HG03039 (cell line): ENCODE measurements at regions not wholly inside any gene's neighbourhood (a gene's known extent, or its start where the extent isn't known, plus 50 kb on each side); places are given as distances from the start of the nearest gene placed in this dataset.

Source experiments
- ATAC-seq: cut with Tn5 transposase; IDR thresholded peaks from one replicate; pipeline ENCODE4 v1.9.1; 2021; ENCODE audit warnings: mild to moderate bottlenecking, moderate library complexity; ENCODE audit not compliant: unreplicated experiment

- ATAC-seq: no peak
Measured at GRCh38 chr2:221708902-221709301, 136.8 kb upstream of the EPHA4 start.

GRCh38 chr2:221705185-221705877 is 133.2 kb upstream of the EPHA4 start:
- ATAC-seq: no peak

- ATAC-seq: no peak
Measured at GRCh38 chr2:221704442-221704841, 132.3 kb upstream of the EPHA4 start.

- ATAC-seq: no peak
Measured at GRCh38 chr2:221693365-221693764, 121.3 kb upstream of the EPHA4 start.

- no peak for ATAC-seq
Measured at GRCh38 chr2:221691571-221691970, 119.5 kb upstream of the EPHA4 start.

- ATAC-seq: no peak
Measured at GRCh38 chr2:221689140-221689539, 117.0 kb upstream of the EPHA4 start.

GRCh38 chr2:221680548-221680947 is 108.4 kb upstream of the EPHA4 start:
- ATAC-seq: no peak

- no peak for ATAC-seq
Measured at GRCh38 chr2:221677688-221678087, 105.6 kb upstream of the EPHA4 start.

- no peak for ATAC-seq
Measured at GRCh38 chr2:221676566-221677172, 104.6 kb upstream of the EPHA4 start.

GRCh38 chr2:221675201-221675908 is 103.3 kb upstream of the EPHA4 start:
- ATAC-seq: no peak

GRCh38 chr2:221674446-221674845 is 102.3 kb upstream of the EPHA4 start:
- ATAC-seq: no peak

GRCh38 chr2:221673248-221673647 is 101.1 kb upstream of the EPHA4 start:
- ATAC-seq: no peak

GRCh38 chr2:221671515-221671914 is 99.4 kb upstream of the EPHA4 start:
- no peak for ATAC-seq

GRCh38 chr2:221662689-221663391 is 90.7 kb upstream of the EPHA4 start:
- ATAC-seq: no peak

- no peak for ATAC-seq
Measured at GRCh38 chr2:221657806-221658205, 85.7 kb upstream of the EPHA4 start.

- no peak for ATAC-seq
Measured at GRCh38 chr2:221655300-221655699, 83.2 kb upstream of the EPHA4 start.

GRCh38 chr2:221653182-221653581 is 81.1 kb upstream of the EPHA4 start:
- no peak for ATAC-seq

- ATAC-seq: no peak
Measured at GRCh38 chr2:221649051-221649775, 77.1 kb upstream of the EPHA4 start.

- ATAC-seq: no peak
Measured at GRCh38 chr2:221642447-221642846, 70.3 kb upstream of the EPHA4 start.

GRCh38 chr2:221641181-221641871 is 69.2 kb upstream of the EPHA4 start:
- ATAC-seq: no peak
